HG02623 (cell line): ENCODE measurements at regions not wholly inside any gene's neighbourhood (a gene's known extent, or its start where the extent isn't known, plus 50 kb on each side); places are given as distances from the start of the nearest gene placed in this dataset.
"Not testable (repeated sequence)": the region's sequence is repeated elsewhere in the genome, so short reads cannot be mapped to it uniquely, and the experiment has no call there.

Source experiments
- ATAC-seq: cut with Tn5 transposase; IDR thresholded peaks from one replicate; pipeline ENCODE4 v1.9.1; 2021; ENCODE audit warnings: moderate library complexity; ENCODE audit not compliant: unreplicated experiment

- ATAC-seq: not testable (repeated sequence)
Measured at GRCh38 chr14:105707099-105707498, 180.7 kb downstream of the TMEM121 start.

- ATAC-seq: not testable (repeated sequence)
Measured at GRCh38 chr14:105707723-105708151, 181.4 kb downstream of the TMEM121 start.

- ATAC-seq: not testable (repeated sequence)
Measured at GRCh38 chr14:105708251-105709134, 182.1 kb downstream of the TMEM121 start.

GRCh38 chr14:105709281-105710118 lies 183.1 kb downstream of the TMEM121 start:
- no peak for ATAC-seq

GRCh38 chr14:105710119-105711043 lies 184.0 kb downstream of the TMEM121 start:
- ATAC-seq: no peak

GRCh38 chr14:105711044-105711620 lies 184.7 kb downstream of the TMEM121 start:
- no peak for ATAC-seq

- no peak for ATAC-seq
Measured at GRCh38 chr14:105711841-105712460, 185.6 kb downstream of the TMEM121 start.

GRCh38 chr14:105712670-105713069 lies 186.3 kb downstream of the TMEM121 start:
- not testable (repeated sequence) for ATAC-seq

- ATAC-seq: not testable (repeated sequence)
Measured at GRCh38 chr14:105713160-105713559, 186.8 kb downstream of the TMEM121 start.

- ATAC-seq: not testable (repeated sequence)
Measured at GRCh38 chr14:105713836-105714235, 187.5 kb downstream of the TMEM121 start.

GRCh38 chr14:105718787-105719186 lies 192.4 kb downstream of the TMEM121 start:
- ATAC-seq: not testable (repeated sequence)

GRCh38 chr14:105720106-105720505 lies 193.7 kb downstream of the TMEM121 start:
- not testable (repeated sequence) for ATAC-seq

GRCh38 chr14:105720852-105721601 lies 194.6 kb downstream of the TMEM121 start:
- not testable (repeated sequence) for ATAC-seq

GRCh38 chr14:105721602-105721970 lies 195.2 kb downstream of the TMEM121 start:
- not testable (repeated sequence) for ATAC-seq

- not testable (repeated sequence) for ATAC-seq
Measured at GRCh38 chr14:105721996-105722709, 195.8 kb downstream of the TMEM121 start.

GRCh38 chr14:105723271-105723670 lies 196.9 kb downstream of the TMEM121 start:
- ATAC-seq: not testable (repeated sequence)

- not testable (repeated sequence) for ATAC-seq
Measured at GRCh38 chr14:105723776-105724175, 197.4 kb downstream of the TMEM121 start.

GRCh38 chr14:105729825-105730368 lies 203.5 kb downstream of the TMEM121 start:
- not testable (repeated sequence) for ATAC-seq
